GM12878 (cell line): ENCODE measurements at regions not wholly inside any gene's neighbourhood (a gene's known extent, or its start where the extent isn't known, plus 50 kb on each side); places are given as distances from the start of the nearest gene placed in this dataset.

Source experiments
- ATAC-seq: fragments of 200-7000 bp; cut with Tn5 transposase; 3 replicates; pipeline ENCODE4 v1.9.1; 2020; ENCODE audit warnings: mild to moderate bottlenecking, moderate library complexity
- BruUV-seq: library from RNA; stranded (reverse); fragments of 400-500 nt; replicated peaks from 2 replicates; lab custom pipeline; 2021; lab: Mats Ljungman, UMichigan
- CTCF ChIA-PET: fragments of 300-600 bp; sonication (Branson Sonifier 250); formaldehyde crosslinking; extraction: SDS; loops from one replicate; lab custom pipeline; 2021; ENCODE audit warnings: inconsistent platforms; lab: Yijun Ruan, JAX
- POLR2A ChIA-PET: fragments of 350-600 bp; formaldehyde crosslinking; extraction: SDS; loops from one replicate; lab custom pipeline; 2021; ENCODE audit warnings: inconsistent platforms; lab: Charles Lee
- RAD21 ChIA-PET: fragments of 300-600 bp; sonication (Branson Sonifier 250); formaldehyde crosslinking; loops from one replicate; lab custom pipeline; 2023; ENCODE audit warnings: antibody characterized with exemption; ENCODE audit not compliant: unreplicated experiment; lab: Charles Lee
- SMC1A ChIA-PET: fragments of 300-600 bp; sonication (Branson Sonifier 250); formaldehyde crosslinking; loops from one replicate; lab custom pipeline; 2023; ENCODE audit not compliant: unreplicated experiment, uncharacterized antibody; lab: Charles Lee
- DNase-seq: peaks from one replicate; pipeline ENCODE4 v3.0.0-alpha.2; 2011; ENCODE audit warnings: low read depth, low spot score
- FAIRE-seq: peaks from 3 replicates; lab custom pipeline; 2011; peaks lifted over from hg19 to GRCh38; lab: Jason Lieb, UNC
- H2AFZ ChIP-seq: 2 replicates; pipeline ENCODE4 v1.6.0; 2011; ENCODE audit warnings: low read depth, low read length, control low read depth; ENCODE audit not compliant: control insufficient read depth
- H3K27ac ChIP-seq: 2 replicates; pipeline ENCODE4 v1.5.1; 2011; ENCODE audit warnings: control low read depth; ENCODE audit not compliant: control insufficient read depth, insufficient read depth
- H3K27me3 ChIP-seq, 2 experiments: replicated peaks in 1 of 2; 2 replicates each; pipeline versions ENCODE4 v1.6.0 to v1.6.1; 2011; ENCODE audit warnings: low read length in 1 of 2; ENCODE audit not compliant: control insufficient read depth in 2 of 2, insufficient read depth in 2 of 2
- H3K36me3 ChIP-seq, 2 experiments: 2 replicates each; pipeline ENCODE4 v1.5.1; 2011; ENCODE audit warnings: low read length in 1 of 2; ENCODE audit not compliant: control insufficient read depth in 2 of 2, insufficient read depth in 2 of 2
- H3K4me1 ChIP-seq: 2 replicates; pipeline ENCODE4 v1.6.1; 2011; ENCODE audit warnings: mild to moderate bottlenecking, low read length, moderate library complexity, mixed read lengths; ENCODE audit not compliant: control insufficient read depth, insufficient read depth
- H3K4me2 ChIP-seq: 2 replicates; pipeline ENCODE4 v1.6.0; 2011; ENCODE audit warnings: control low read depth; ENCODE audit not compliant: control insufficient read depth, insufficient read depth
- H3K4me3 ChIP-seq: fragments of 200-600 bp; sonication (generic); 2 replicates; pipeline ENCODE4 v1.5.1; 2016
- H3K79me2 ChIP-seq: 2 replicates; pipeline ENCODE4 v1.6.0; 2011; ENCODE audit warnings: low read length; ENCODE audit not compliant: control insufficient read depth, insufficient read depth
- H3K9ac ChIP-seq: 2 replicates; pipeline ENCODE4 v1.8.0; 2011; ENCODE audit warnings: low read length, control low read depth, mixed read lengths; ENCODE audit not compliant: control insufficient read depth, insufficient read depth
- H3K9me3 ChIP-seq: replicated peaks from 3 replicates; pipeline ENCODE4 v1.5.1; 2011; ENCODE audit warnings: mild to moderate bottlenecking, low read length; ENCODE audit not compliant: control insufficient read depth, insufficient read depth
- H4K20me1 ChIP-seq: 2 replicates; pipeline ENCODE4 v1.6.0; 2011; ENCODE audit not compliant: control insufficient read depth, insufficient read depth
- BCL11A ChIP-seq: IDR thresholded peaks from 2 replicates; pipeline ENCODE4 v1.6.1; 2011; ENCODE audit warnings: low read depth, low read length
- FOS ChIP-seq: IDR thresholded peaks from 3 replicates; pipeline ENCODE4 v1.6.1; 2011; ENCODE audit warnings: borderline replicate concordance; ENCODE audit not compliant: insufficient read length; ENCODE audit errors: extremely low read depth
- NKRF ChIP-seq: fragments of 450-650 bp; conservative IDR thresholded peaks from 2 replicates; pipeline ENCODE4 v1.6.1; 2017; ENCODE audit warnings: mild to moderate bottlenecking, moderate library complexity
- NR2C1 ChIP-seq: fragments of 450-650 bp; IDR thresholded peaks from 2 replicates; pipeline ENCODE4 v1.6.1; 2017; ENCODE audit warnings: antibody characterized with exemption, mild to moderate bottlenecking, moderate library complexity
- NR2C2 ChIP-seq: IDR thresholded peaks from 2 replicates; pipeline ENCODE4 v1.6.1; 2011; ENCODE audit warnings: borderline replicate concordance, low read depth; ENCODE audit not compliant: control insufficient read depth, insufficient read length
- PBX3 ChIP-seq: IDR thresholded peaks from 2 replicates; pipeline ENCODE4 v1.6.1; 2011; ENCODE audit warnings: mild to moderate bottlenecking, low read depth, low read length, moderate library complexity; ENCODE audit not compliant: insufficient replicate concordance
- POLR2AphosphoS2 ChIP-seq: IDR thresholded peaks from 2 replicates; pipeline ENCODE4 v1.6.1; 2011; ENCODE audit warnings: low read depth, mild to moderate bottlenecking, low read length, improper control_type of control experiment, moderate library complexity
- SMAD5 ChIP-seq: IDR thresholded peaks from 2 replicates; pipeline ENCODE4 v1.6.1; 2016; ENCODE audit warnings: antibody characterized with exemption, low read depth
- SREBF2 ChIP-seq: IDR thresholded peaks from 2 replicates; pipeline ENCODE4 v1.6.1; 2012; ENCODE audit warnings: mild to moderate bottlenecking, low read length
- ZBED1 ChIP-seq: IDR thresholded peaks from 2 replicates; pipeline ENCODE4 v1.6.1; 2016; ENCODE audit warnings: borderline replicate concordance
- in situ Hi-C: fragments of 300-500 bp; cut with MboI; formaldehyde crosslinking; loops from 9 replicates; pipeline ENCODE4 v1.14.3; 2018; ENCODE audit warnings: mixed read lengths
- intact Hi-C: fragments of 100-400 bp; cut with micrococcal nuclease; formaldehyde crosslinking; loops from one replicate; pipeline ENCODE4 v1.14.2; 2022; ENCODE audit not compliant: unreplicated experiment
- TF ChIP-seq, protein P1 (sequence below): fragments of 450-650 bp; IDR thresholded peaks from 2 replicates; pipeline ENCODE4 v1.6.1; 2017; ENCODE audit warnings: antibody characterized with exemption, mild to moderate bottlenecking, moderate library complexity

DNA sequence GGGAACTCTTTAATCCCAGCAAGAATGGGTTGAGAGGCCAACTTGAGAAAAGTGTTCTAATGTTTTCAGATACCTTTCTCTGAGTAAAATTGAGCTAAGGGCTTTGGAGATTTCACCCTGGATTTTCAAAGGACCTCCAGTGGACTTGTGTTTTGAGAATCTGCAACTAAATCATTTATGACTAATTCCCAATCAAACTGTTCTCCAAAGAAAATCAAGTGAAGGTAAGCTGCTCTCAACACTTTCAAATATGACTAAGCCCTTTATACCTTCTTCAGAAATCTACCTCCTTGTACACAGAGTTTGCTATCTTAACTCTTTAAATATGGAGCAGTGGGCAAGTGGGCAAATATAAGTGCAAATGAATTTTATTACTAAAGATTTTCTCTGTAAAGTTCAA lies 392.9 kb downstream of the PDGFC start:
- no peaks in the 10 kb centered on the region for H3K9me3 ChIP-seq
- CTCF ChIA-PET = interaction anchor here (0.7 kb wide), 1 partner anchor 172 kb away, joined by 3 read pairs; no protein-coding TSS in a partner anchor
- intact Hi-C loops (no loop called here), in situ Hi-C loops (no loop called here)
- no peak overlapping the region for H3K4me3 ChIP-seq
- no TSS peak for BruUV-seq
- DNase-seq = no peak
- H3K4me2 ChIP-seq = no peak overlapping the region
- H3K79me2 ChIP-seq = no peaks in the 10 kb centered on the region
- no peak for ATAC-seq
- no peak for FAIRE-seq
- SMC1A ChIA-PET = interaction anchor here (1.1 kb wide), 1 partner anchor 24 kb away, joined by 4 read pairs; no protein-coding TSS in a partner anchor
- TF ChIP-seq NR2C1 (no peak), PBX3 (no peak), SMAD5 (no peak), ZBED1 (no peak), SREBF2 (no peak), POLR2AphosphoS2 (no peak), NKRF (no peak), BCL11A (no peak), FOS (no peak), NR2C2 (no peak)
- TF ChIP-seq, protein P1, sequence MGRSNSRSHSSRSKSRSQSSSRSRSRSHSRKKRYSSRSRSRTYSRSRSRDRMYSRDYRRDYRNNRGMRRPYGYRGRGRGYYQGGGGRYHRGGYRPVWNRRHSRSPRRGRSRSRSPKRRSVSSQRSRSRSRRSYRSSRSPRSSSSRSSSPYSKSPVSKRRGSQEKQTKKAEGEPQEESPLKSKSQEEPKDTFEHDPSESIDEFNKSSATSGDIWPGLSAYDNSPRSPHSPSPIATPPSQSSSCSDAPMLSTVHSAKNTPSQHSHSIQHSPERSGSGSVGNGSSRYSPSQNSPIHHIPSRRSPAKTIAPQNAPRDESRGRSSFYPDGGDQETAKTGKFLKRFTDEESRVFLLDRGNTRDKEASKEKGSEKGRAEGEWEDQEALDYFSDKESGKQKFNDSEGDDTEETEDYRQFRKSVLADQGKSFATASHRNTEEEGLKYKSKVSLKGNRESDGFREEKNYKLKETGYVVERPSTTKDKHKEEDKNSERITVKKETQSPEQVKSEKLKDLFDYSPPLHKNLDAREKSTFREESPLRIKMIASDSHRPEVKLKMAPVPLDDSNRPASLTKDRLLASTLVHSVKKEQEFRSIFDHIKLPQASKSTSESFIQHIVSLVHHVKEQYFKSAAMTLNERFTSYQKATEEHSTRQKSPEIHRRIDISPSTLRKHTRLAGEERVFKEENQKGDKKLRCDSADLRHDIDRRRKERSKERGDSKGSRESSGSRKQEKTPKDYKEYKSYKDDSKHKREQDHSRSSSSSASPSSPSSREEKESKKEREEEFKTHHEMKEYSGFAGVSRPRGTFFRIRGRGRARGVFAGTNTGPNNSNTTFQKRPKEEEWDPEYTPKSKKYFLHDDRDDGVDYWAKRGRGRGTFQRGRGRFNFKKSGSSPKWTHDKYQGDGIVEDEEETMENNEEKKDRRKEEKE = no peak
- no peaks in the 10 kb centered on the region for H3K4me1 ChIP-seq
- H3K27ac ChIP-seq = no peak overlapping the region
- no peak overlapping the region for H3K9ac ChIP-seq
- H4K20me1 ChIP-seq = no peaks in the 10 kb centered on the region
- no peak overlapping the region for H2AFZ ChIP-seq
- POLR2A ChIA-PET = no interaction called here
- RAD21 ChIA-PET = no interaction called here
- no peaks in the 10 kb centered on the region for H3K27me3 ChIP-seq
- H3K36me3 ChIP-seq = no peaks in the 10 kb centered on the region
